ENCODE measurements at regions not wholly inside any gene's neighbourhood (a gene's known extent, or its start where the extent isn't known, plus 50 kb on each side); places are given as distances from the start of the nearest gene placed in this dataset.
A peak's percentile ranks its signal among the peaks of the same experiment; 100 is the strongest.

- peak; percentile 88 for DNase-seq
- no peak overlapping the region for H3K4me3 ChIP-seq (ENCODE audit: low read length)
Observed at GRCh38 chr1:17488995-17489767, 49.7 kb upstream of the RCC2 start.

More at GRCh38 chr1:17488995-17489767, 49.7 kb upstream of the RCC2 start:
- Histone ChIP-seq H3K27ac (ENCODE audit: low read length) (peak overlapping the region; percentile 62), H3K36me3 (ENCODE audit: control insufficient read depth, insufficient read depth, low read length) (no peaks in the 10 kb centered on the region), H3K4me1 (ENCODE audit: control insufficient read depth, insufficient read depth, low read length) (peaks cover 7% of the 10 kb centered on the region), H3K9me3 (replicated peaks; ENCODE audit: control insufficient read depth, low read depth, low read length) (no peaks in the 10 kb centered on the region), H3K27me3 (ENCODE audit: control insufficient read depth, insufficient read depth, low read length) (peaks cover 4% of the 10 kb centered on the region)
- 47% methylated on average over 3 of the region's 5 CpGs for WGBS (ENCODE audit: insufficient coverage)

Measured in muscle of leg (tissue), 3 donors.